ENCODE measurements at regions not wholly inside any gene's neighbourhood (a gene's known extent, or its start where the extent isn't known, plus 50 kb on each side); places are given as distances from the start of the nearest gene placed in this dataset.

- Histone ChIP-seq H3K36me3 (ENCODE audit: insufficient read depth, low read length) (no peaks in the 10 kb centered on the region), H3K79me2 (ENCODE audit: insufficient read depth, low read length) (no peaks in the 10 kb centered on the region), H3K27ac (ENCODE audit: low read length) (no peak overlapping the region), H3K9me3 (ENCODE audit: insufficient read depth, low read length, severe bottlenecking) (no peaks in the 10 kb centered on the region), H3K4me2 (ENCODE audit: insufficient read depth, low read length) (no peak overlapping the region), H3K9ac (ENCODE audit: low read depth, low read length) (no peak overlapping the region), H2AFZ (ENCODE audit: low read depth, low read length) (no peak overlapping the region; the same call in 1 of the 2 replicates), H3K4me3 (ENCODE audit: low read depth in 1 of 2, low read length in 2 of 2) (no peak overlapping the region), H3K4me1 (ENCODE audit: insufficient read depth, low read length) (no peaks in the 10 kb centered on the region), H3K27me3 (ENCODE audit: insufficient read depth, low read length, poor library complexity) (no peaks in the 10 kb centered on the region), H4K20me1 (ENCODE audit: insufficient read depth, low read length) (no peaks in the 10 kb centered on the region)
- ATAC-seq (ENCODE audit: insufficient read depth, low read depth): no peak
- TF ChIP-seq EZH2 (IDR thresholded peaks at IDR 0.05; ENCODE audit: borderline replicate concordance, low read depth, low read length, severe bottlenecking): no peak
- TF ChIP-seq, protein P1, sequence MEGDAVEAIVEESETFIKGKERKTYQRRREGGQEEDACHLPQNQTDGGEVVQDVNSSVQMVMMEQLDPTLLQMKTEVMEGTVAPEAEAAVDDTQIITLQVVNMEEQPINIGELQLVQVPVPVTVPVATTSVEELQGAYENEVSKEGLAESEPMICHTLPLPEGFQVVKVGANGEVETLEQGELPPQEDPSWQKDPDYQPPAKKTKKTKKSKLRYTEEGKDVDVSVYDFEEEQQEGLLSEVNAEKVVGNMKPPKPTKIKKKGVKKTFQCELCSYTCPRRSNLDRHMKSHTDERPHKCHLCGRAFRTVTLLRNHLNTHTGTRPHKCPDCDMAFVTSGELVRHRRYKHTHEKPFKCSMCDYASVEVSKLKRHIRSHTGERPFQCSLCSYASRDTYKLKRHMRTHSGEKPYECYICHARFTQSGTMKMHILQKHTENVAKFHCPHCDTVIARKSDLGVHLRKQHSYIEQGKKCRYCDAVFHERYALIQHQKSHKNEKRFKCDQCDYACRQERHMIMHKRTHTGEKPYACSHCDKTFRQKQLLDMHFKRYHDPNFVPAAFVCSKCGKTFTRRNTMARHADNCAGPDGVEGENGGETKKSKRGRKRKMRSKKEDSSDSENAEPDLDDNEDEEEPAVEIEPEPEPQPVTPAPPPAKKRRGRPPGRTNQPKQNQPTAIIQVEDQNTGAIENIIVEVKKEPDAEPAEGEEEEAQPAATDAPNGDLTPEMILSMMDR (IDR thresholded peaks at IDR 0.05; ENCODE audit: borderline replicate concordance, extremely low read depth, low read length, poor library complexity, severe bottlenecking): no peak
- DNase-seq: no peak
These were observed 257.1 kb downstream of the BCL11A start for GRCh38 chr2:60296219-60296955.

DNA sequence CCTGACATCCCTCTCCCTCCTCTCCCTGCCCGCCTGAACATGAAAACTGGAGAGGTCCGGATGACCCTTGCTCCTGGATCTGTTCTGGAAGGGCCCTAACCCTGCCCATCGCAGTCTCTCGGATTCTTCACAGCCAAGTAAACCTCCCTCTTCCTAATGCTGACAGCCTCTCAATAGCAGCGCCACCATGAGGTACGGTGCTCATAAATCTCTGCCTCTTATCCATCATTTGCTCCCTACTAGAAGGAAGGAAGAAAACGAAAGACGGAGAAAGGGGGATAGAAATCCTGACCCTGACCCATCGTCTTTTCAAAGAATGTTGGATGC is 257.9 kb downstream of the BCL11A start:
- Histone ChIP-seq H3K9me3 (ENCODE audit: insufficient read depth, low read length, severe bottlenecking) (no peaks in the 10 kb centered on the region), H4K20me1 (ENCODE audit: insufficient read depth, low read length) (no peaks in the 10 kb centered on the region), H2AFZ (ENCODE audit: low read depth, low read length) (no peak overlapping the region), H3K4me2 (ENCODE audit: insufficient read depth, low read length) (no peak overlapping the region), H3K4me3 (ENCODE audit: low read depth in 1 of 2, low read length in 2 of 2) (no peak overlapping the region), H3K79me2 (ENCODE audit: insufficient read depth, low read length) (no peaks in the 10 kb centered on the region), H3K27me3 (ENCODE audit: insufficient read depth, low read length, poor library complexity) (no peaks in the 10 kb centered on the region), H3K9ac (ENCODE audit: low read depth, low read length) (no peak overlapping the region), H3K36me3 (ENCODE audit: insufficient read depth, low read length) (no peaks in the 10 kb centered on the region), H3K27ac (ENCODE audit: low read length) (no peak overlapping the region), H3K4me1 (ENCODE audit: insufficient read depth, low read length) (no peaks in the 10 kb centered on the region)
- TF ChIP-seq, protein P1 (IDR thresholded peaks at IDR 0.05; ENCODE audit: borderline replicate concordance, extremely low read depth, low read length, poor library complexity, severe bottlenecking): no peak
- TF ChIP-seq EZH2 (IDR thresholded peaks at IDR 0.05; ENCODE audit: borderline replicate concordance, low read depth, low read length, severe bottlenecking): no peak
- ATAC-seq (ENCODE audit: insufficient read depth, low read depth): no peak
- DNase-seq: no peak

GRCh38 chr2:60294901-60295635 is 258.4 kb downstream of the BCL11A start:
- no peak for TF ChIP-seq EZH2 (IDR thresholded peaks at IDR 0.05; ENCODE audit: borderline replicate concordance, low read depth, low read length, severe bottlenecking)
- TF ChIP-seq, protein P1 (IDR thresholded peaks at IDR 0.05; ENCODE audit: borderline replicate concordance, extremely low read depth, low read length, poor library complexity, severe bottlenecking): no peak
- no peaks in the 10 kb centered on the region for H4K20me1 ChIP-seq (ENCODE audit: insufficient read depth, low read length)
- no peaks in the 10 kb centered on the region for H3K4me1 ChIP-seq (ENCODE audit: insufficient read depth, low read length)
- H2AFZ ChIP-seq (ENCODE audit: low read depth, low read length): no peak overlapping the region
- H3K27ac ChIP-seq (ENCODE audit: low read length): no peak overlapping the region
- H3K36me3 ChIP-seq (ENCODE audit: insufficient read depth, low read length): no peaks in the 10 kb centered on the region
- no peak overlapping the region for H3K9ac ChIP-seq (ENCODE audit: low read depth, low read length)
- H3K9me3 ChIP-seq (ENCODE audit: insufficient read depth, low read length, severe bottlenecking): no peaks in the 10 kb centered on the region
- ATAC-seq (ENCODE audit: insufficient read depth, low read depth) (no peak), DNase-seq (no peak)
- H3K4me2 ChIP-seq (ENCODE audit: insufficient read depth, low read length): no peak overlapping the region
- H3K79me2 ChIP-seq (ENCODE audit: insufficient read depth, low read length): no peaks in the 10 kb centered on the region
- H3K27me3 ChIP-seq (ENCODE audit: insufficient read depth, low read length, poor library complexity): no peaks in the 10 kb centered on the region
- H3K4me3 ChIP-seq (ENCODE audit: low read depth in 1 of 2, low read length in 2 of 2): no peak overlapping the region
